ENCODE measurements at regions not wholly inside any gene's neighbourhood (a gene's known extent, or its start where the extent isn't known, plus 50 kb on each side); places are given as distances from the start of the nearest gene placed in this dataset.
A peak's percentile ranks its signal among the peaks of the same experiment; 100 is the strongest.
"Not testable (repeated sequence)": the region's sequence is repeated elsewhere in the genome, so short reads cannot be mapped to it uniquely, and the experiment has no call there.

DNA sequence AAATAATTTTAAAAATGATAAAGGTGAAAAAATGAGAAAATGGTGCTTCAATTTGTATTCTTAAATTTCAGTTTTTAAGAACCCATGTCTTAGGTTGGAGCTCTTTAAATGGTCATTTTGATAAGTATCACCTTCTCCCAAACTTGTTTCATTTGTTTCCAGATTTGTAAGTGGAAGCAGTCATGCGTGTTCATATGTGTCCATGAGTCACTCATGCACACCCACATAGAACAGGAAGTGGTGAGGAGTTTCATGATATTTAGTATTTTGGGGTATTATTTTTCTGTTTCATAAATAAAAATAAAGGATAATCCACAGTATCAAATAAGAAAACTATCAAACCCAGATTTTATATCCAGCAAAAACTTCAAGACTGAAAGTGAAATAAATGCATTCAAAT, 570.4 kb upstream of the ST8SIA4 start:
- no peak for TF ChIP-seq MYC (IDR thresholded peaks at IDR 0.05; ENCODE audit: low read depth, low read length)
- TF ChIP-seq POLR2A (IDR thresholded peaks at IDR 0.05; ENCODE audit: extremely low read depth, insufficient read length): no peak
- TF ChIP-seq, protein P1, sequence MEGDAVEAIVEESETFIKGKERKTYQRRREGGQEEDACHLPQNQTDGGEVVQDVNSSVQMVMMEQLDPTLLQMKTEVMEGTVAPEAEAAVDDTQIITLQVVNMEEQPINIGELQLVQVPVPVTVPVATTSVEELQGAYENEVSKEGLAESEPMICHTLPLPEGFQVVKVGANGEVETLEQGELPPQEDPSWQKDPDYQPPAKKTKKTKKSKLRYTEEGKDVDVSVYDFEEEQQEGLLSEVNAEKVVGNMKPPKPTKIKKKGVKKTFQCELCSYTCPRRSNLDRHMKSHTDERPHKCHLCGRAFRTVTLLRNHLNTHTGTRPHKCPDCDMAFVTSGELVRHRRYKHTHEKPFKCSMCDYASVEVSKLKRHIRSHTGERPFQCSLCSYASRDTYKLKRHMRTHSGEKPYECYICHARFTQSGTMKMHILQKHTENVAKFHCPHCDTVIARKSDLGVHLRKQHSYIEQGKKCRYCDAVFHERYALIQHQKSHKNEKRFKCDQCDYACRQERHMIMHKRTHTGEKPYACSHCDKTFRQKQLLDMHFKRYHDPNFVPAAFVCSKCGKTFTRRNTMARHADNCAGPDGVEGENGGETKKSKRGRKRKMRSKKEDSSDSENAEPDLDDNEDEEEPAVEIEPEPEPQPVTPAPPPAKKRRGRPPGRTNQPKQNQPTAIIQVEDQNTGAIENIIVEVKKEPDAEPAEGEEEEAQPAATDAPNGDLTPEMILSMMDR (IDR thresholded peaks at IDR 0.05; ENCODE audit: low read depth, low read length): no peak
- TF ChIP-seq, protein P2, sequence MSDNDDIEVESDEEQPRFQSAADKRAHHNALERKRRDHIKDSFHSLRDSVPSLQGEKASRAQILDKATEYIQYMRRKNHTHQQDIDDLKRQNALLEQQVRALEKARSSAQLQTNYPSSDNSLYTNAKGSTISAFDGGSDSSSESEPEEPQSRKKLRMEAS (IDR thresholded peaks at IDR 0.05; ENCODE audit: low read depth, low read length): no peak
- H3K4me3 ChIP-seq (ENCODE audit: low read depth, low read length): no peak overlapping the region
- peak; percentile 13 for DNase-seq (ENCODE audit: low read depth)

DNA sequence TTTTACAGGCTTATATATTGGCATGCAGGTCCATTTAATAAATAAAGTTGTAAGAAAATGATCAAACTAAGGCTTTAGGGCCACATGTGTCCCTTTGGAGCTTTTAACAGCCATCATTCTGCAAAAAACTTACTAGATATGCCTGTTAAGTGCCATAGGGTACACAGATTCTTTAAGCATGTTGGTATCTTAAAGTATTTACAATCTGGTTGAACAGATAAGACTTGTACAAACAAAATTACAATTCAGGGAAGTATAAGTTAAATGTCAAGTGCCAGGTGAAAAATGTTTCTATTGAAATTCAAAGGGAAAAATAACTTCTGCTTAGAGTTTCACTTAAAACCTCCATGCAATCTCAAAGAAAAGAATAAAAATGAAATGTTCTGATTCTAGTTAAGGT, 558.4 kb upstream of the ST8SIA4 start:
- H3K4me3 ChIP-seq (ENCODE audit: low read depth, low read length): no peak overlapping the region
- DNase-seq (ENCODE audit: low read depth): no peak
- TF ChIP-seq, protein P2 (IDR thresholded peaks at IDR 0.05; ENCODE audit: low read depth, low read length): no peak
- TF ChIP-seq, protein P1 (IDR thresholded peaks at IDR 0.05; ENCODE audit: low read depth, low read length): no peak
- no peak for TF ChIP-seq POLR2A (IDR thresholded peaks at IDR 0.05; ENCODE audit: extremely low read depth, insufficient read length)

DNA sequence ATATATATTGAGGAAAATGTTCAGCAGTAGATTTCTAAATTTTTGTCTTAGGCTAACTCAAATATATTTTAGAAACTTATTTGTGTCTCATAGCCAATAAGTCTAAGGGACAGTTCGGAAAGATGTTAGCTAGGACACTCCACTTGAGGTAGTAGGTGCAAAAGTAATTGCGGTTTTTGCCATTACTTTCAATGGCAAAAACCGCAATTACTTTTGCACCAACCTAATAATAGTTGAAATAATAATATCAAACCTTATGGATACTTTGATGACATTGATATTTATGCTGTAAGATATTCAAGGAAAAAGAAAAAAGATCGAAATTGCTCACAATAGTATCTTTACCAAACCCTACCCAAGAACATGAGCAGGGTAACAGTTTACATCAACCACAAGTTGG, 555.5 kb upstream of the ST8SIA4 start:
- TF ChIP-seq, protein P1 (IDR thresholded peaks at IDR 0.05; ENCODE audit: low read depth, low read length): no peak
- no peak for TF ChIP-seq POLR2A (IDR thresholded peaks at IDR 0.05; ENCODE audit: extremely low read depth, insufficient read length)
- H3K4me3 ChIP-seq (ENCODE audit: low read depth, low read length): no peak overlapping the region
- no peak for DNase-seq (ENCODE audit: low read depth)

DNA sequence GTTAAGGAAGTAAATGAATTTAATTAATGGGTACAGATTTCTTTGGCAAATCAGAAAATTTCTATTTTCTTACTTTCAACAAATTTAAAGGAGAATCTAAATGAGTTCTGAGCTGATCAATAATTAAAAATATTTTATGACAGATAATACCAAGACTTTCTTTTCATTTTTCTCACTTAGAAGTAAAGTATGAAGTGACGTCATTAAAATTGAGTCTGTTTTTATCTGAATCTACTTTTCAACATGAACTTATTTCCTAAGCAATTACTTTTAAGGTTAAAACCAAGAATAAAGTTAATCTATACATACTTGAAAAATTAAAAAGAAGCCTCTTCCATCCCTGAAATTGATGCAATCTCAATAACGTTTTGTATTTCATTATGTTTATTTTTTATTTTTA, 552.8 kb upstream of the ST8SIA4 start:
- no peak overlapping the region for H3K4me3 ChIP-seq (ENCODE audit: low read depth, low read length)
- TF ChIP-seq, protein P1 (IDR thresholded peaks at IDR 0.05; ENCODE audit: low read depth, low read length): no peak
- TF ChIP-seq MYC (IDR thresholded peaks at IDR 0.05; ENCODE audit: low read depth, low read length): no peak
- no peak for TF ChIP-seq POLR2A (IDR thresholded peaks at IDR 0.05; ENCODE audit: extremely low read depth, insufficient read length)
- TF ChIP-seq, protein P2 (IDR thresholded peaks at IDR 0.05; ENCODE audit: low read depth, low read length): no peak
- DNase-seq (ENCODE audit: low read depth): no peak

DNA sequence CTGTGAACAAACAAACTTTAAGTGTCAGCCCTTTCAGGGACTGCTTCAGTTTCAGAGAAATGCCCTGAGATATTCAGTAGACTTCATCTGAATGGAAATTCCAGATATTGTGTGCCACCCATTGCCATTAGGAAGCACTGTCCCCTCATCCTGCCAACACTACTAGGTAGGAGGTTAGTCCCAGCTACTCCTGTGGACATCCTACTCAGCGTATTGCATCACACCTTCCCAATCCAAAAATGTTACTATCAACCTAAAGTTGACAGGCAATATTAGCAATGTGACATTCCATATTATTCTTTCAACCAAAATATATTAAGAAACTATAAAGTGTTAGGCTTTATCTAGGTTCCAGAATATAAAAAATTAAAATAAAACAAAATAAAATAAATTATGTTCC, 552.0 kb upstream of the ST8SIA4 start:
- DNase-seq (ENCODE audit: low read depth): no peak
- H3K4me3 ChIP-seq (ENCODE audit: low read depth, low read length): no peak overlapping the region
- TF ChIP-seq, protein P2 (IDR thresholded peaks at IDR 0.05; ENCODE audit: low read depth, low read length): no peak
- no peak for TF ChIP-seq POLR2A (IDR thresholded peaks at IDR 0.05; ENCODE audit: extremely low read depth, insufficient read length)
- TF ChIP-seq MYC (IDR thresholded peaks at IDR 0.05; ENCODE audit: low read depth, low read length): no peak
- TF ChIP-seq, protein P1 (IDR thresholded peaks at IDR 0.05; ENCODE audit: low read depth, low read length): no peak

DNA sequence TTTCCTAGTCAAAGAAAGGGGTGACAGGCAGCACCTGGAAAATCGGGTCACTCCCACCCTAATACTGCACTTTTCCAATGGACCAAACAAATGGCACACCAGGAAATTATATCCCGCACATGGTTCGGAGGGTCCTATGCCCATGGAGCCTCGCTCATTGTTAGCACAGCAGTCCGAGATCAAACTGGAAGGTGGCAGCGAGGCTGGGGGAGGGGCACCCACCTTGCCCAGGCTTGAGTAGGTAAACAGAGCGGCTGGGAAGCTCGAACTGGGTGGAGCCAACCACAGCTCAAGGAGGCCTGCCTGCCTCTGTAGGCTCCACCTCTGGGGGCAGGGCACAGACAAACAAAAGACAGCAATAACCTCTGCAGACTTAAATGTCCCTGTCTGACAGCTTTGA, 539.2 kb upstream of the ST8SIA4 start:
- DNase-seq (ENCODE audit: low read depth); H3K4me3 ChIP-seq (ENCODE audit: low read depth, low read length): not testable (repeated sequence)
